ENCODE measurements at regions not wholly inside any gene's neighbourhood (a gene's known extent, or its start where the extent isn't known, plus 50 kb on each side); places are given as distances from the start of the nearest gene placed in this dataset.

GRCh38 chr4:128583753-128584712 lies 225.5 kb upstream of the JADE1 start:
- intact Hi-C loops (cut with DNase I): no loop called here
- no peak for DNase-seq

GRCh38 chr4:128582427-128582870 lies 227.1 kb upstream of the JADE1 start:
- DNase-seq: no peak
- intact Hi-C loops (cut with DNase I): no loop called here

- DNase-seq: no peak
- intact Hi-C loops (cut with DNase I): no loop called here
Observed at GRCh38 chr4:128579154-128579853, 230.2 kb upstream of the JADE1 start.

- DNase-seq: peak; percentile 31 to 96 (median 85)
- intact Hi-C loops (cut with DNase I): loop anchor here (5.0 kb wide), 1 partner anchor 288 kb away; no protein-coding TSS in a partner anchor
Observed at GRCh38 chr4:128574706-128575105, 234.8 kb upstream of the JADE1 start.

GRCh38 chr4:128573781-128574508 lies 235.6 kb upstream of the JADE1 start:
- DNase-seq: no peak
- intact Hi-C loops (cut with DNase I): loop anchor here (5.0 kb wide), 1 partner anchor 288 kb away; no protein-coding TSS in a partner anchor

GRCh38 chr4:128572778-128573241 lies 236.7 kb upstream of the JADE1 start:
- intact Hi-C loops (cut with DNase I): loop anchor here (5.0 kb wide), 1 partner anchor 289 kb away; no protein-coding TSS in a partner anchor
- DNase-seq: no peak

GRCh38 chr4:128571747-128572146 lies 237.8 kb upstream of the JADE1 start:
- intact Hi-C loops (cut with DNase I): loop anchor here (5.0 kb wide), 1 partner anchor 291 kb away; no protein-coding TSS in a partner anchor
- no peak for DNase-seq

- intact Hi-C loops (cut with DNase I): loop anchor here (5.0 kb wide), 1 partner anchor 292 kb away; no protein-coding TSS in a partner anchor
- DNase-seq: peak in 10 of 42 donors; percentile 3 to 47 (median 12)
Observed at GRCh38 chr4:128570387-128570975, 239.0 kb upstream of the JADE1 start.

- intact Hi-C loops (cut with DNase I): loop anchor here (10.0 kb wide), 1 partner anchor 238 kb away; the partner anchor contains the start of gene JADE1
- DNase-seq: no peak
Observed at GRCh38 chr4:128566693-128567092, 242.8 kb upstream of the JADE1 start.

GRCh38 chr4:128565565-128566186 lies 243.8 kb upstream of the JADE1 start:
- peak in 40 of 42 donors; percentile 7 to 69 (median 38) for DNase-seq
- intact Hi-C loops (cut with DNase I): loop anchor here (10.0 kb wide), 1 partner anchor 239 kb away; the partner anchor contains the start of gene JADE1

- intact Hi-C loops (cut with DNase I): loop anchor here (10.0 kb wide), 1 partner anchor 240 kb away; the partner anchor contains the start of gene JADE1
- no peak for DNase-seq
Observed at GRCh38 chr4:128565054-128565453, 244.4 kb upstream of the JADE1 start.

GRCh38 chr4:128564081-128564630 lies 245.3 kb upstream of the JADE1 start:
- no peak for DNase-seq
- intact Hi-C loops (cut with DNase I): loop anchor here (10.0 kb wide), 1 partner anchor 241 kb away; the partner anchor contains the start of gene JADE1

GRCh38 chr4:128560754-128561495 lies 248.6 kb upstream of the JADE1 start:
- no peak for DNase-seq
- intact Hi-C loops (cut with DNase I): loop anchor here (10.0 kb wide), 1 partner anchor 244 kb away; the partner anchor contains the start of gene JADE1

GRCh38 chr4:128558896-128559679 lies 250.4 kb upstream of the JADE1 start:
- intact Hi-C loops (cut with DNase I): no loop called here
- DNase-seq: peak in 4 of 42 donors; percentile 10 to 40 (median 16)

- DNase-seq: no peak
- intact Hi-C loops (cut with DNase I): no loop called here
Observed at GRCh38 chr4:128556756-128557155, 252.7 kb upstream of the JADE1 start.

All from head of caudate nucleus (tissue), 42 donors.